Osteocyte (in vitro differentiated cells): ENCODE measurements at regions not wholly inside any gene's neighbourhood (a gene's known extent, or its start where the extent isn't known, plus 50 kb on each side); places are given as distances from the start of the nearest gene placed in this dataset.

ENCODE experiments used
- DNase-seq: peaks from one replicate; pipeline ENCODE4 v3.0.0; 2021; ENCODE audit warnings: mixed read lengths; ENCODE audit not compliant: unreplicated experiment; ENCODE audit errors: extremely low spot score
- H3K27ac Mint-ChIP-seq: one replicate; pipeline ENCODE4 v1.8.0; 2021; ENCODE audit warnings: mild to moderate bottlenecking, mixed read lengths; ENCODE audit not compliant: unreplicated experiment
- H3K27me3 Mint-ChIP-seq: one replicate; pipeline ENCODE4 v1.8.0; 2021; ENCODE audit warnings: mixed read lengths; ENCODE audit not compliant: unreplicated experiment
- H3K36me3 Mint-ChIP-seq: one replicate; pipeline ENCODE4 v1.8.0; 2021; ENCODE audit warnings: mixed read lengths; ENCODE audit not compliant: unreplicated experiment
- H3K4me1 Mint-ChIP-seq: one replicate; pipeline ENCODE4 v1.8.0; 2021; ENCODE audit warnings: mixed read lengths; ENCODE audit not compliant: unreplicated experiment
- H3K4me3 Mint-ChIP-seq: one replicate; pipeline ENCODE4 v1.8.0; 2021; ENCODE audit warnings: mild to moderate bottlenecking, moderate library complexity, mixed read lengths; ENCODE audit not compliant: unreplicated experiment
- H3K9me3 Mint-ChIP-seq: one replicate; pipeline ENCODE4 v1.8.0; 2021; ENCODE audit warnings: mixed read lengths; ENCODE audit not compliant: unreplicated experiment
- CTCF ChIP-seq: fragments of 200-600 bp; sonication (generic); IDR thresholded peaks from 2 replicates; pipeline ENCODE4 v1.5.0; 2021; ENCODE audit warnings: antibody characterized with exemption, mild to moderate bottlenecking, moderate library complexity

- H3K36me3 Mint-ChIP-seq: no peaks in the 10 kb centered on the region
- H3K27me3 Mint-ChIP-seq: no peaks in the 10 kb centered on the region
- peaks cover 33% of the 10 kb centered on the region for H3K9me3 Mint-ChIP-seq
- DNase-seq: no peak
- no peak overlapping the region for H3K27ac Mint-ChIP-seq
- no peak overlapping the region for H3K4me3 Mint-ChIP-seq
- TF ChIP-seq CTCF: no peak
- H3K4me1 Mint-ChIP-seq: no peaks in the 10 kb centered on the region
Observed at GRCh38 chr14:39576736-39577135, 144.5 kb upstream of the FBXO33 start.

GRCh38 chr14:39576258-39576657 lies 144.0 kb upstream of the FBXO33 start:
- DNase-seq: no peak
- no peaks in the 10 kb centered on the region for H3K4me1 Mint-ChIP-seq
- no peak for TF ChIP-seq CTCF
- no peak overlapping the region for H3K4me3 Mint-ChIP-seq
- H3K9me3 Mint-ChIP-seq: peaks cover 36% of the 10 kb centered on the region
- H3K27me3 Mint-ChIP-seq: no peaks in the 10 kb centered on the region
- no peaks in the 10 kb centered on the region for H3K36me3 Mint-ChIP-seq
- H3K27ac Mint-ChIP-seq: no peak overlapping the region

GRCh38 chr14:39568809-39569538 lies 136.7 kb upstream of the FBXO33 start:
- DNase-seq: no peak
- no peak overlapping the region for H3K27ac Mint-ChIP-seq
- no peaks in the 10 kb centered on the region for H3K27me3 Mint-ChIP-seq
- H3K4me3 Mint-ChIP-seq: no peak overlapping the region
- no peak for TF ChIP-seq CTCF
- no peaks in the 10 kb centered on the region for H3K4me1 Mint-ChIP-seq
- H3K36me3 Mint-ChIP-seq: no peaks in the 10 kb centered on the region
- H3K9me3 Mint-ChIP-seq: peaks cover 13% of the 10 kb centered on the region

- no peak overlapping the region for H3K27ac Mint-ChIP-seq
- no peak for DNase-seq
- H3K4me1 Mint-ChIP-seq: no peaks in the 10 kb centered on the region
- TF ChIP-seq CTCF: no peak
- no peaks in the 10 kb centered on the region for H3K36me3 Mint-ChIP-seq
- no peak overlapping the region for H3K4me3 Mint-ChIP-seq
- H3K9me3 Mint-ChIP-seq: peaks cover 3% of the 10 kb centered on the region
- H3K27me3 Mint-ChIP-seq: no peaks in the 10 kb centered on the region
Observed at GRCh38 chr14:39566795-39567194, 134.6 kb upstream of the FBXO33 start.

GRCh38 chr14:39563361-39563760 lies 131.1 kb upstream of the FBXO33 start:
- Mint-ChIP-seq H3K4me1 (no peaks in the 10 kb centered on the region), H3K9me3 (peaks cover 13% of the 10 kb centered on the region), H3K27ac (no peak overlapping the region), H3K4me3 (no peak overlapping the region), H3K36me3 (no peaks in the 10 kb centered on the region), H3K27me3 (no peaks in the 10 kb centered on the region)
- no peak for DNase-seq
- TF ChIP-seq CTCF: no peak
